ENCODE measurements at regions not wholly inside any gene's neighbourhood (a gene's known extent, or its start where the extent isn't known, plus 50 kb on each side); places are given as distances from the start of the nearest gene placed in this dataset.

DNA sequence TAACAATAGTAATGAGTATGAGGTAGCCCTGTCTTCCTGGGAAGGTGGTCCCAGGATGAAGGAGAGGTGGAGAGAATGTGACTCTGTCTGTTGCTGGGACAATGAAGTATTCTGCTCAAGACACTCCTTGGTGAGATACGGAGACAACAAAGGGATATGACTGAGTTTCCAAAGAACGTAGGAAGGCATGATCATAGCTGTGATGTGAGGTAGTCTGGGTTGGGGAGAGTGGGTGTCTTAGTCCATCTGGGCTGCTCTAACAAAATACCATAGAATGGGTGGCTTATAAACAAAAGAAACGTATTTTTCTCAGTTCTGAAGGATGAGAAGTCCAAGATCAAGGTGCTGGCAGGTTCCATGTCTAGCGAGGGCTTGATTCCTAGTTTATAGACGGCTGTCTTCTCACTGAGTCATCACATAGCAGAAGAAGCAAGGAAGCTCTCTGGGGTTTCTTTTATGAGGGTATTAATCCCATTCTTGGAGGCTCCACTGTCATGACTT lies 84.9 kb upstream of the RHOBTB1 start:
- Histone ChIP-seq H3K9me3 (ENCODE audit: control insufficient read depth in 4 of 4, low read length in 3 of 4) (no peaks in the 10 kb centered on the region), H3K9ac (ENCODE audit: low read depth in 1 of 2, low read length in 2 of 2) (no peak overlapping the region), H3K36me3 (ENCODE audit: control insufficient read depth in 4 of 4, insufficient read depth in 3 of 4, low read depth in 1 of 4, low read length in 3 of 4) (no peaks in the 10 kb centered on the region), H3K4me1 (ENCODE audit: control insufficient read depth in 4 of 4, insufficient read depth in 4 of 4, low read length in 3 of 4) (no peaks in the 10 kb centered on the region), H3K4me3 (ENCODE audit: low read depth in 1 of 3, low read length in 3 of 3) (no peak overlapping the region), H3K27ac (ENCODE audit: low read depth in 1 of 2, low read length in 2 of 2) (no peak overlapping the region), H3K27me3 (ENCODE audit: control insufficient read depth in 4 of 4, insufficient read depth in 4 of 4, low read length in 3 of 4) (no peaks in the 10 kb centered on the region)
- 67% methylated on average over 5 of the region's 5 CpGs for WGBS
- TF ChIP-seq ATF3 (IDR thresholded peaks at IDR 0.05) (no peak), RAD21 (IDR thresholded peaks at IDR 0.05) (no peak), FOXA1 (IDR thresholded peaks at IDR 0.05) (no peak), YY1 (IDR thresholded peaks at IDR 0.05) (no peak), GABPA (IDR thresholded peaks at IDR 0.05 in 1 of 2, conservative IDR thresholded peaks at IDR 0.05 in 1 of 2) (no peak), NR2F2 (IDR thresholded peaks at IDR 0.05) (no peak), SP1 (IDR thresholded peaks at IDR 0.05) (no peak), FOXA2 (IDR thresholded peaks at IDR 0.05) (no peak), RXRA (IDR thresholded peaks at IDR 0.05) (no peak), HNF4A (conservative IDR thresholded peaks at IDR 0.05) (no peak), JUND (IDR thresholded peaks at IDR 0.05) (no peak), MAX (IDR thresholded peaks at IDR 0.05) (no peak), ZBTB33 (IDR thresholded peaks at IDR 0.05) (no peak), HNF4G (IDR thresholded peaks at IDR 0.05) (no peak), EGR1 (IDR thresholded peaks at IDR 0.05; ENCODE audit: low read depth in 2 of 2) (no peak)
- TF ChIP-seq, protein P1, sequence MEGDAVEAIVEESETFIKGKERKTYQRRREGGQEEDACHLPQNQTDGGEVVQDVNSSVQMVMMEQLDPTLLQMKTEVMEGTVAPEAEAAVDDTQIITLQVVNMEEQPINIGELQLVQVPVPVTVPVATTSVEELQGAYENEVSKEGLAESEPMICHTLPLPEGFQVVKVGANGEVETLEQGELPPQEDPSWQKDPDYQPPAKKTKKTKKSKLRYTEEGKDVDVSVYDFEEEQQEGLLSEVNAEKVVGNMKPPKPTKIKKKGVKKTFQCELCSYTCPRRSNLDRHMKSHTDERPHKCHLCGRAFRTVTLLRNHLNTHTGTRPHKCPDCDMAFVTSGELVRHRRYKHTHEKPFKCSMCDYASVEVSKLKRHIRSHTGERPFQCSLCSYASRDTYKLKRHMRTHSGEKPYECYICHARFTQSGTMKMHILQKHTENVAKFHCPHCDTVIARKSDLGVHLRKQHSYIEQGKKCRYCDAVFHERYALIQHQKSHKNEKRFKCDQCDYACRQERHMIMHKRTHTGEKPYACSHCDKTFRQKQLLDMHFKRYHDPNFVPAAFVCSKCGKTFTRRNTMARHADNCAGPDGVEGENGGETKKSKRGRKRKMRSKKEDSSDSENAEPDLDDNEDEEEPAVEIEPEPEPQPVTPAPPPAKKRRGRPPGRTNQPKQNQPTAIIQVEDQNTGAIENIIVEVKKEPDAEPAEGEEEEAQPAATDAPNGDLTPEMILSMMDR (IDR thresholded peaks at IDR 0.05; ENCODE audit: low read depth, low read length, missing input control): no peak
- TF ChIP-seq, protein P2, sequence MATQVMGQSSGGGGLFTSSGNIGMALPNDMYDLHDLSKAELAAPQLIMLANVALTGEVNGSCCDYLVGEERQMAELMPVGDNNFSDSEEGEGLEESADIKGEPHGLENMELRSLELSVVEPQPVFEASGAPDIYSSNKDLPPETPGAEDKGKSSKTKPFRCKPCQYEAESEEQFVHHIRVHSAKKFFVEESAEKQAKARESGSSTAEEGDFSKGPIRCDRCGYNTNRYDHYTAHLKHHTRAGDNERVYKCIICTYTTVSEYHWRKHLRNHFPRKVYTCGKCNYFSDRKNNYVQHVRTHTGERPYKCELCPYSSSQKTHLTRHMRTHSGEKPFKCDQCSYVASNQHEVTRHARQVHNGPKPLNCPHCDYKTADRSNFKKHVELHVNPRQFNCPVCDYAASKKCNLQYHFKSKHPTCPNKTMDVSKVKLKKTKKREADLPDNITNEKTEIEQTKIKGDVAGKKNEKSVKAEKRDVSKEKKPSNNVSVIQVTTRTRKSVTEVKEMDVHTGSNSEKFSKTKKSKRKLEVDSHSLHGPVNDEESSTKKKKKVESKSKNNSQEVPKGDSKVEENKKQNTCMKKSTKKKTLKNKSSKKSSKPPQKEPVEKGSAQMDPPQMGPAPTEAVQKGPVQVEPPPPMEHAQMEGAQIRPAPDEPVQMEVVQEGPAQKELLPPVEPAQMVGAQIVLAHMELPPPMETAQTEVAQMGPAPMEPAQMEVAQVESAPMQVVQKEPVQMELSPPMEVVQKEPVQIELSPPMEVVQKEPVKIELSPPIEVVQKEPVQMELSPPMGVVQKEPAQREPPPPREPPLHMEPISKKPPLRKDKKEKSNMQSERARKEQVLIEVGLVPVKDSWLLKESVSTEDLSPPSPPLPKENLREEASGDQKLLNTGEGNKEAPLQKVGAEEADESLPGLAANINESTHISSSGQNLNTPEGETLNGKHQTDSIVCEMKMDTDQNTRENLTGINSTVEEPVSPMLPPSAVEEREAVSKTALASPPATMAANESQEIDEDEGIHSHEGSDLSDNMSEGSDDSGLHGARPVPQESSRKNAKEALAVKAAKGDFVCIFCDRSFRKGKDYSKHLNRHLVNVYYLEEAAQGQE (IDR thresholded peaks at IDR 0.05): no peak
- DNase-seq (ENCODE audit: low spot score): no peak

DNA sequence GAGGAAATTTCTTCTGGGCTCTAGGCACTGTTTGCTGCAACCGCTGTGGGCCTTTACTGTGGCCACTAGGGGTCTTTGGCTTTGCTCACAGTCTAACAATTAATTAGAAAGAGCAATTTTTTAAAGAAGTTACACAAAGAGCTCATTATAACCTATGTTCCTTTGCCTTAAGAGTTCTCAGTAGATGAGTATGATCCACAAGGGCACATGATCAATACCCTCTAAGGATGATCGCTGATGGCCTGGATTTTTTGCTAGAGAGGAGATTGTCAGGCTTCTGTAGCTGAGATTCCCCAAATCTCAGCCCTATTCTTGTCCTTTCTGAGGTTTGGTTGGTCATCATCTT lies 80.8 kb upstream of the RHOBTB1 start:
- no peak for DNase-seq (ENCODE audit: low spot score)
- Histone ChIP-seq H3K4me3 (ENCODE audit: low read depth in 1 of 3, low read length in 3 of 3) (no peak overlapping the region), H3K9ac (ENCODE audit: low read depth in 1 of 2, low read length in 2 of 2) (no peak overlapping the region), H3K36me3 (ENCODE audit: control insufficient read depth in 4 of 4, insufficient read depth in 3 of 4, low read depth in 1 of 4, low read length in 3 of 4) (no peaks in the 10 kb centered on the region), H3K4me1 (ENCODE audit: control insufficient read depth in 4 of 4, insufficient read depth in 4 of 4, low read length in 3 of 4) (peaks cover 0 to 7% (median 0%) of the 10 kb centered on the region in 4 donors), H3K27me3 (ENCODE audit: control insufficient read depth in 4 of 4, insufficient read depth in 4 of 4, low read length in 3 of 4) (no peaks in the 10 kb centered on the region), H3K9me3 (ENCODE audit: control insufficient read depth in 4 of 4, low read length in 3 of 4) (no peaks in the 10 kb centered on the region), H3K27ac (ENCODE audit: low read depth in 1 of 2, low read length in 2 of 2) (no peak overlapping the region)
- WGBS: 71% methylated on average over 2 of the region's 2 CpGs
- peak; percentile 40 to 65 for TF ChIP-seq RAD21 (IDR thresholded peaks at IDR 0.05)
- TF ChIP-seq, protein P1 (IDR thresholded peaks at IDR 0.05; ENCODE audit: low read depth, low read length, missing input control): peak; percentile 41
- no peak for TF ChIP-seq ATF3 (IDR thresholded peaks at IDR 0.05)
- no peak for TF ChIP-seq FOXA1 (IDR thresholded peaks at IDR 0.05)

Measured in liver (tissue), 8 donors.